T-helper 2 cell treated with Interferon-gamma antibody and Interleukin-4, amounts not matched to agents 5 μg/mL and 100 μg/mL, for 36 hours (primary cell): ENCODE measurements at regions not wholly inside any gene's neighbourhood (a gene's known extent, or its start where the extent isn't known, plus 50 kb on each side); places are given as distances from the start of the nearest gene placed in this dataset.

Experiments
- DNase-seq: peaks from one replicate; pipeline ENCODE4 v3.0.0; 2021; ENCODE audit warnings: low spot score
- H3K27ac Mint-ChIP-seq: one replicate; pipeline ENCODE4 v1.8.0; 2021; ENCODE audit warnings: mild to moderate bottlenecking, mixed read lengths
- H3K27me3 Mint-ChIP-seq: one replicate; pipeline ENCODE4 v1.8.0; 2021; ENCODE audit warnings: low read depth, mixed read lengths
- H3K36me3 Mint-ChIP-seq: one replicate; pipeline ENCODE4 v1.8.0; 2021; ENCODE audit warnings: low read depth, mixed read lengths
- H3K4me1 Mint-ChIP-seq: one replicate; pipeline ENCODE4 v1.8.0; 2021; ENCODE audit warnings: low read depth, mixed read lengths
- H3K4me3 Mint-ChIP-seq: one replicate; pipeline ENCODE4 v1.8.0; 2022; ENCODE audit warnings: mild to moderate bottlenecking, moderate library complexity, mixed read lengths
- H3K9me3 Mint-ChIP-seq: one replicate; pipeline ENCODE4 v1.8.0; 2021; ENCODE audit warnings: mixed read lengths

- H3K4me3 Mint-ChIP-seq: no peak overlapping the region
- H3K9me3 Mint-ChIP-seq: no peaks in the 10 kb centered on the region
- H3K27ac Mint-ChIP-seq: no peak overlapping the region
- no peaks in the 10 kb centered on the region for H3K36me3 Mint-ChIP-seq
- DNase-seq: no peak
- H3K27me3 Mint-ChIP-seq: no peaks in the 10 kb centered on the region
- H3K4me1 Mint-ChIP-seq: no peaks in the 10 kb centered on the region
Observed at GRCh38 chr19:32251634-32252332, 93.6 kb upstream of the ZNF507 start.

DNA sequence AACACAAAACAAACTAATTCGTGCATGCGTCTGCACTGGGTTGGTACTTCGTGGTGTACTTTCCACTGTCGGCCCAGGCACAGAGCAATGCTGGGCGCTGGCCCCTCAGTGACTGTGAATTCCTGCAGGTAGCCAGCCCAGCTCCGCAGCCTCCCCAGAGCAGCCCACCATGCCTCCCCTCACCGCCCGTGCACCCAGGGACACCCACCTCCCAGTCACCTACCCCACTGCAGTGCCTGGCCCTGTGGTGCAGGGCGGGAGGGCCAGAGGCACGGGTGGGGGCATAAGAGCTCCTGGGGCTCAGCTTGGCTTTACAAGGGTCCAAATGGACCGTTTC is 93.1 kb upstream of the ZNF507 start:
- no peaks in the 10 kb centered on the region for H3K27me3 Mint-ChIP-seq
- no peaks in the 10 kb centered on the region for H3K36me3 Mint-ChIP-seq
- no peak overlapping the region for H3K4me3 Mint-ChIP-seq
- no peak for DNase-seq
- H3K4me1 Mint-ChIP-seq: no peaks in the 10 kb centered on the region
- no peaks in the 10 kb centered on the region for H3K9me3 Mint-ChIP-seq
- H3K27ac Mint-ChIP-seq: no peak overlapping the region

DNA sequence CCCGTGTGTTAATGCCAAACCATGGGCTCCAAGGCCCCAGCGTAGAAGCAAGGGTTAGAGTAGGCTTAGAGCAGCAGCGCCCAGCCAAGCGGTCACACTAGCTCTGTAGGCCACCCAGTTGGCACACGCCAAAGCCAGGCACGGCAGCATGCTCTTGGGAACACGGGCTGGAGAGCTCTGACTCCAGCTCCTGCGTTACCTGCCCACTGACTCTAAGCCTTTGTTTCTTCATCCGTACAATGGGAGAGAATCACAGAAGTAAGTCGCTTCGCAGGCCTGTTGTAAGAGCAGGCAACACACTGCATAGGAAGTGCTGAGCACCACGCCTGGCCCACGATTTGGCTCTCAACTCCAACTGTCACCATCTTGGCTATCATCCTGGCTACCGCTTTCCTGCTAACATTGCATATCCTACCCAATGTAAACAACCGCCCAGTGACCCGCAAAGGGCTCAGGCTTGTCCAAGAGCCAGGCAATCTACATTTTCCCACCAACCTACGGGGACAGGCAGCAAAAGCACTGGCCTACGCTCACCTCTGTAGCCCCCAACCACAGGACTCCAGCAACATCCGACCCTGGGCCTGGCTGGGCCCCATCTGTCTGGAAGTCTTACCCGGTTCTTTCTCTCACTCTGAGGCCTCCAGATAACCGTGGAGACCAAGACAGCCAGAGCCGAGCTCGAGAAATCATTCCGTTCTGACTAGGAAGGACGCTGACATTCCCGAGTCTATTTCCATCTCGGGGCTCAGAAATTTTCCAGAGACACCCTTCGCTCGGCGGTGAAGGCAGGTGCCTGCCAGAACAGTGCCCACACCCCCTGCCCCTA is 91.5 kb upstream of the ZNF507 start:
- no peaks in the 10 kb centered on the region for H3K36me3 Mint-ChIP-seq
- H3K9me3 Mint-ChIP-seq: no peaks in the 10 kb centered on the region

DNA sequence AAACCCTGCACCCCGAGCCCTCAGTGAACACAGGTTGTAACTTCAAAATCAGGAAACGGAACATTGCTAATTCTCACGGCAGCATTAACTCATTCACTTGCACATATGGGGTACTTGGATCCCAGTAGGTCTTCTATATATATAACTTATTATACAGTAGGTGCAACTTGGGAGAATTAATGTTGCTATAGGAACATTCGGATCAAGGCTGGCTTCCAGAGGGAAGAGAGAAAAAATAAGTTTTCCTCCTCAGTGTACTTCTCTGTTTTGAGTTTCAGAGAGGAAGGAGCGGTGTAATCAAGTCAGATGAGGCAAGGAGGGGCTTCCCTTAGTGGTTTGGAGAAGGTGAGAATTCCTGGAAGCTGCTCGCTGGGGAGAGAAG is 90.9 kb upstream of the ZNF507 start:
- no peaks in the 10 kb centered on the region for H3K36me3 Mint-ChIP-seq
- DNase-seq: no peak
- no peaks in the 10 kb centered on the region for H3K4me1 Mint-ChIP-seq
- H3K27me3 Mint-ChIP-seq: no peaks in the 10 kb centered on the region
- H3K9me3 Mint-ChIP-seq: no peaks in the 10 kb centered on the region
- H3K4me3 Mint-ChIP-seq: no peak overlapping the region
- H3K27ac Mint-ChIP-seq: no peak overlapping the region

More for the DNA sequence above, 91.5 kb upstream of the ZNF507 start:
- no peak for DNase-seq
- Mint-ChIP-seq H3K4me3 (no peak overlapping the region), H3K27ac (no peak overlapping the region), H3K4me1 (no peaks in the 10 kb centered on the region), H3K27me3 (no peaks in the 10 kb centered on the region)

DNA sequence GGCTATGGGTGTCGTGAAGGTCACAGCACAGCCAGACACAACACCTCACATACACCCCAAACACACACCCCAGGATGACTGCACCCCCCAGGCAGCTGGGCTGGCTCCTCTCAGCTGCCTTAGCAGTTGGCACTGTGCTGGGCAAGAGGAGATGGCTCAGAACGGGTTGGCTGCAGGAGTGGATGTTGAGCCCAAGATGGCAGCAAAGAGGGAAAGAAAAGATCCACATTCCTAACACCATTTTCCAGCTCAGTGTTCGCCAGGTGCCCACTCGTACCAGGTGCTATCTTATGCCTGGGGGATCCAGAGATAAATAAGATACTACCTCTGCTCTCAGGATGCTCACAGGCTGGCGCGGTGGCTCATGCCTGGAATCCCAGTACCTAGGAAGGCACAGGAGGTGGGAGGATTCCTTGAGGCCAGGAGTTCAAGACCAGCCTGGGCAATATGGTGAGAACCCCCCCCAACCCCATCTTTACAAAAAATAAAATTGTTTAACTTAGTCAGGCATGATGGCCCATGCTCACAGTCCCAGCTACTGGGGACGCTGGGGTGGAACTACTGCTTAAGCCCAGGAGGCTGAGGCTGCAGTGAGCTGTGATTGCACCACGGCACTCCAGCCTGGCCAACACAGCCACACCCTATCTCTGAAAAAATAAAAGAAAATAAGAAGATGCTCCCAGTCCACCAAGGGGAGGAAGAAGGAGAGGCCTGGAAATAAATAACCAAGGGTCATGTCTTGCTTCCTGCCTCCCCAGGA is 89.7 kb upstream of the ZNF507 start:
- Mint-ChIP-seq H3K27me3 (no peaks in the 10 kb centered on the region), H3K9me3 (no peaks in the 10 kb centered on the region), H3K27ac (no peak overlapping the region), H3K4me3 (no peak overlapping the region), H3K4me1 (no peaks in the 10 kb centered on the region), H3K36me3 (no peaks in the 10 kb centered on the region)
- DNase-seq: no peak

GRCh38 chr19:32256341-32256975 is 89.0 kb upstream of the ZNF507 start:
- Mint-ChIP-seq H3K4me1 (no peaks in the 10 kb centered on the region), H3K9me3 (no peaks in the 10 kb centered on the region), H3K27ac (no peak overlapping the region), H3K4me3 (no peak overlapping the region), H3K36me3 (no peaks in the 10 kb centered on the region), H3K27me3 (no peaks in the 10 kb centered on the region)
- DNase-seq: no peak

- H3K4me3 Mint-ChIP-seq: no peak overlapping the region
- no peaks in the 10 kb centered on the region for H3K4me1 Mint-ChIP-seq
- H3K27ac Mint-ChIP-seq: no peak overlapping the region
- no peaks in the 10 kb centered on the region for H3K9me3 Mint-ChIP-seq
- DNase-seq: no peak
- H3K27me3 Mint-ChIP-seq: no peaks in the 10 kb centered on the region
- no peaks in the 10 kb centered on the region for H3K36me3 Mint-ChIP-seq
Observed at GRCh38 chr19:32257326-32258073, 87.9 kb upstream of the ZNF507 start.

DNA sequence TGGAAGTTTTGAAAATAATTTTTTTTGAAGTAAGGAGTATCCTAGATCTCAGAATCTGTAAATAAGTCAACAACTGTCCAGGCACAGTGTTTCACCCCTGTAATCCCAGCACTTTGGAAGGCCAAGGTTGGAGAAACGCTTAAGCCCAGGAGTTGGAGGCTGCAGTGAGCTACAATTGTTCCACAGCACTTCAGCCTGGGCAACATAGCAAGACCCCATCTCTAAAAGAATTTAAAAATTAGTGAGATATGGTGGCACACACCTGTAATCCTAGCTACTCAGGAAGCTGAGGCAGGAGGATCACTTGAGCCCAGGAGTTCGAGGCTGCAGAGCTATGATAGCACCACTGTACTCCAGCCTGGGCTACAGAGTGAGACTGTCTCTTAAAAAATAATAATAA is 87.2 kb upstream of the ZNF507 start:
- DNase-seq: no peak
- Mint-ChIP-seq H3K36me3 (no peaks in the 10 kb centered on the region), H3K4me1 (no peaks in the 10 kb centered on the region), H3K27me3 (no peaks in the 10 kb centered on the region), H3K9me3 (no peaks in the 10 kb centered on the region), H3K4me3 (no peak overlapping the region), H3K27ac (no peak overlapping the region)

DNA sequence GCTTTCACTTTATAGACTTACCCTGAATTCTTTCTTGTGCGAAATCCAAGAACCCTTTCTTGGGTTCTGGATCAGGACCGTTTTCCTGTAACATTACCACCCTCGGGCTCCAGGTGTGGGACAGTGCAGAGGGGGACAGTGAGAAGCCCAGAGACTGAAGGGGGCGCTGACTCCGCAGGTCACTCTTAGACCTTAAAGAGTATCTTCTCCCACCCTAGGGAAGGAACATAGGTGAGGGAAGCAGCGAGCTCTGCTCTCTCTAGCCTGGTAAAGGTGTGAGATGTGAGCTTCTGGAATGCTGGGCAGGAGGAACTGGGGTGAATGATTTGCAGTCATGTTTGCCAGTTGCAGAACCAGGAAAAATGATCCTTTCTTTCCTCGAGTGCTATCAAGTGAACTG is 80.8 kb upstream of the ZNF507 start:
- Mint-ChIP-seq H3K9me3 (no peaks in the 10 kb centered on the region), H3K27ac (no peak overlapping the region), H3K36me3 (no peaks in the 10 kb centered on the region), H3K27me3 (no peaks in the 10 kb centered on the region), H3K4me1 (no peaks in the 10 kb centered on the region), H3K4me3 (no peak overlapping the region)
- DNase-seq: no peak

GRCh38 chr19:32265995-32266394 is 79.4 kb upstream of the ZNF507 start:
- Mint-ChIP-seq H3K4me3 (no peak overlapping the region), H3K27me3 (no peaks in the 10 kb centered on the region), H3K36me3 (no peaks in the 10 kb centered on the region), H3K9me3 (no peaks in the 10 kb centered on the region), H3K27ac (no peak overlapping the region), H3K4me1 (no peaks in the 10 kb centered on the region)
- no peak for DNase-seq

- DNase-seq: no peak
- Mint-ChIP-seq H3K4me3 (no peak overlapping the region), H3K9me3 (no peaks in the 10 kb centered on the region), H3K4me1 (no peaks in the 10 kb centered on the region), H3K27ac (no peak overlapping the region), H3K27me3 (no peaks in the 10 kb centered on the region), H3K36me3 (no peaks in the 10 kb centered on the region)
Observed at GRCh38 chr19:32266460-32266859, 79.0 kb upstream of the ZNF507 start.

DNA sequence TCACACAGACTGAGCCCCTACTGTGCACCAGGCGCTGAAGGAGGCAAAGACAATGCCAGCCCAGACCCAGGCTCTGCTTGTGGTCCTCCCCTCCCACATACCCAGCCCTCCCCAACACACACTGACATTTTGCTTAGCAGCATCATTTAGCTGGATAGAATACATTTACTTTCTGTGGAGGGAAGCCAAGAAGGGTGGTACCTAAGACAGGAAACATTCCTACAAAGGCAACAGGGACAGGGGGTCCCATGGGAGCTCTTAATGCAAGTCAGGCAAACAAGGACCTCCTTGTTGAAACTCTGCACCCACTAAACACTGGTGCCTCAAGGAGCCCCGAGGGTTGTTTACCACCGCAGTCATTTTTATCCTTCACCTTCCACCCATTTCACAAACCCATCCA is 77.0 kb upstream of the ZNF507 start:
- no peaks in the 10 kb centered on the region for H3K27me3 Mint-ChIP-seq
- H3K4me3 Mint-ChIP-seq: no peak overlapping the region
- H3K4me1 Mint-ChIP-seq: no peaks in the 10 kb centered on the region
- no peak for DNase-seq
- H3K9me3 Mint-ChIP-seq: peaks cover under 1% of the 10 kb centered on the region
- no peak overlapping the region for H3K27ac Mint-ChIP-seq
- no peaks in the 10 kb centered on the region for H3K36me3 Mint-ChIP-seq

GRCh38 chr19:32269831-32270230 is 75.6 kb upstream of the ZNF507 start:
- Mint-ChIP-seq H3K36me3 (no peaks in the 10 kb centered on the region), H3K4me1 (no peaks in the 10 kb centered on the region), H3K9me3 (peaks cover 3% of the 10 kb centered on the region), H3K4me3 (no peak overlapping the region), H3K27ac (no peak overlapping the region), H3K27me3 (no peaks in the 10 kb centered on the region)
- DNase-seq: no peak
